DMS114 treated with DMSO at 0.1 percent for 48 hours (cell line): ENCODE measurements at regions not wholly inside any gene's neighbourhood (a gene's known extent, or its start where the extent isn't known, plus 50 kb on each side); places are given as distances from the start of the nearest gene placed in this dataset.
"Not testable (repeated sequence)": the region's sequence is repeated elsewhere in the genome, so short reads cannot be mapped to it uniquely, and the experiment has no call there.

Experiments
- DNase-seq: peaks from one replicate; lab custom pipeline; 2025; ENCODE audit not compliant: unreplicated experiment; lab: John Stamatoyannopoulos, UW

GRCh38 chr4:67333664-67334063 is 211.6 kb downstream of the CENPC start:
- no peak for DNase-seq

DNA sequence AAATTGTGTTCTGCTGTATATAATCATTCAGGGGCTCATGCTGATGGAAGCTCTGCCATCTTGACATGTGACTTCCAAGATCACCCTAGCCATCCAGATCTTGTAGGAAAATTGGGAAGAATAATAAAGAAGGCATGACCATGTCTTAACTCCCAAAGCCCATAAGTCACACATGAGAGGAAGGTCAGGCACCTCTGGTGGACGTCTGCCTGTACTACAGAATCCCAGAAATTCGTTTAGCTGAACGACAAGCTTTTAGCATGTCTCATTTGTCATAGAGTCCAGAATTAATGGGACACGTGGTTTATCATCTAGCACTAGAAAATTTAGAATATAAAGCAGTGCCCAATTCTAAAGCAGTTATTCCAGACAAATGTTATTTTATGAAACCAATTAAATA is 212.7 kb downstream of the CENPC start:
- DNase-seq, result no peak

DNA sequence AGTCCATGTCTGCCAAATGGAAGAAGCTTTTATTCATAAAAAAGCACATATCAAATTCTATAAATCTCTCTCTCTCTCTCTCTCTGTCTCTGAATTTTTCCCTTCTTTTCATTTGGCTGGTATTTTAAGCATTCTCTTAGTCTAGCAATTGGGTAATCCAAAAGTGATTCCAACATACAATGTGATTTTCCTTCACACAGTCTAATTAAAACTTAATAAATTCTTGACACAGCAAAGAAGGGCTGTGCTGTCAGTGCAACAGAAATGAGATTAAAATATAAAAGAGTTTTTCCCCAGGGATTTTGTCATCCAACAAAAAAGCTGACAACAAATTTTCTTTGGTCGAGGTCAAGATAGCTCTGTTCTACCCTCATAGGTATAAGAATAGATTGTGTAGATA is 216.9 kb downstream of the CENPC start:
- DNase-seq, result no peak

DNA sequence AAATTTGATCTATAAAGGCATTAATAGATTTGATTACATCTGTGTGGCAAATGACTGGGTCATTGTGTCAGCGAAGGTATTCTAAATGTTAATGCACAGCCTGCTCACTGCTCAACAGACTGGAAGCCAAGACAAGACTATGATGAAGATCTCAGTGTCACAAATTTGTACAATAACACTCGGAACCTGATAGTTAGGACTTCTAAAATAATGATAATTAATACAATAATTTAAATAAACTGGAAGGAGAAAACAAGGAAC is 217.4 kb downstream of the CENPC start:
- no peak for DNase-seq

DNA sequence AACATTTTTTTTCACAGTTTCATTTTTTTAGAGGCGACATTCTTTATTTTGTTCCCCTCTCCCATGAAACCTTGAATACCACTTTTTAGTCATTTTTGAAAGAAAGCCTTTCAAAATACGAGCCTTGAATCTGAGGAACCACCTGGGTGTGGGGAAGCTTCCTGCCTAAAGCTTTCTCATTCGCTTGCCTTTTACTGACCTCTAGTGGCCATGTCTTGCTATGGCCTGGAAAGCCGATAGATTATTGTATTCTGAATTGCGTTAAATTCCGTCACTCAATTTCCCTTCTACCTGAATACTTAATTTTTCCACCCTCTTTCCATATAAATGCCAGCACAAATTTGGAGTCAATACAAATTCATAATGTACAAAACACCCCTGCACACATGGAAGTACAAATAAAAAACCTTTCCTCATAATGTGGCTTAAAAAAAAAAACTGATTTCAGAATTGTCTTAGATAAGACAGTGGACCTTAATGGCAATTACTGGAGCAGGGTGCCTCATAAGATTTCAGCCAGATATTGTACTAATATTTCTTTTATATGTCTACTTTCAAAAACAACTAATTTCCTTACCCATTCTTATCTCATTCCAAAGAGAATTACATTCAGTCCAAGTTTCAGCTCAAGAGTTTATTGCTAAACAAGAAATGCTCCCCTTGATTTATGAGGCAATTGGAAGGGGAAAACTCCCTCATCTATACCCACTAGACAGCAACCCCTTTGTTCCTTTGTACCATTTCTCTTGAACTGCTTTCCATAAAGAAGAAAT is 217.9 kb downstream of the CENPC start:
- peak; percentile 3 for DNase-seq

DNA sequence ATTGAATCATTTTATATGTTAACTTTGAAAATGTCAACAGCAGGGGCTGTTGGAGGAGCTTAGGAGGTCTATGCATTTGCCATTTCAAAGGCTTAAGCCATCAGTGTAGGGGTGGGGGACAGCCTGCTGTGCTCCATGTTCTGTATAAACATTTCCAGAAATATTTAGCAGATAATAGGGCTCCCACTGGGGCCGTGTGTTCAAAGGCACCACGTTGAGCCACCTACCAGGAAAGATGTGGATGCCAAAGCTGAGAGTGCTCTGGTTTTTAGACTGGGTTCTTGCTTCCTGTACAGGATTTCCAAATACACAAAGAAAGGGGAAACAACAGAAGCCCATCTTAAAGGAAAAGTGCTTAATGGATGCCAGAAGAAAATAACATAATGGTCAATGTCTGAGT is 219.5 kb downstream of the CENPC start:
- no peak for DNase-seq

DNA sequence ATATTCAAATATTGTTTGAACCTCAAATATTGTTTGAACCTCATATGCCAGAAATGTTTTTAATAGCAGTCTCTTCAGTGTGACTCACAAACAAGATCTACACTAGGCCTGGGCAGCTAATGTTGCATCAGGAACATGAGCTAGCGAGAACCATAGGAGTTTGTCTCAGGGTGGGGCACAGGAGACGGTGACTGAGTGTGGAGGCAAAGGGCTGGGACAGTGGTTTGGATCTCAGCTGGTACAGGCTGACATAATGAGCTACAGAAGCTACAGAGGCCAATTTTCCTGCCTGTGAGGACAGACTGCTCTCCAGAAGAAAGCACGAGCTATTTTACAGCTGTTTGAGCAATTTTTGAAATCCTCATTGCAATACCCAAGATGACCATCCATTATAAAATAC is 224.7 kb downstream of the CENPC start:
- no peak for DNase-seq

DNA sequence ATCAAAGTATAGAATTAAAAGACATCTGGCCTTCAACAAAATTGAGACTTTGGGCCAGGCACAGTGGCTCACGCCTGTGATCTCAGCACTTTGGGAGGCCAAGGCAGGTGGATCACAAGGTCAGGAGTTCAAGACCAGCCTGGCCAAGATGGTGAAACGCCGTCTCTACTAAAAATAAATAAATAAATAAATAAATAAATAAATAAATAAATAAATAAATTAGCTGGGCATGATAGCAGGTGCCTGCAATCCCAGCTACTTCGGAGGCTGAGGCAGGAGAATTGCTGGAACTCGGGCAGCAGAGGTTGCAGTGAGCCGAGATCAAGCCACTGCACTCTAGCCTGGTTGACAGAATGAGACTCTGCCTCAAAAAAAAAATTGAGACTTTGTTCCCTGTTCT is 225.7 kb downstream of the CENPC start:
- not testable (repeated sequence) for DNase-seq

DNA sequence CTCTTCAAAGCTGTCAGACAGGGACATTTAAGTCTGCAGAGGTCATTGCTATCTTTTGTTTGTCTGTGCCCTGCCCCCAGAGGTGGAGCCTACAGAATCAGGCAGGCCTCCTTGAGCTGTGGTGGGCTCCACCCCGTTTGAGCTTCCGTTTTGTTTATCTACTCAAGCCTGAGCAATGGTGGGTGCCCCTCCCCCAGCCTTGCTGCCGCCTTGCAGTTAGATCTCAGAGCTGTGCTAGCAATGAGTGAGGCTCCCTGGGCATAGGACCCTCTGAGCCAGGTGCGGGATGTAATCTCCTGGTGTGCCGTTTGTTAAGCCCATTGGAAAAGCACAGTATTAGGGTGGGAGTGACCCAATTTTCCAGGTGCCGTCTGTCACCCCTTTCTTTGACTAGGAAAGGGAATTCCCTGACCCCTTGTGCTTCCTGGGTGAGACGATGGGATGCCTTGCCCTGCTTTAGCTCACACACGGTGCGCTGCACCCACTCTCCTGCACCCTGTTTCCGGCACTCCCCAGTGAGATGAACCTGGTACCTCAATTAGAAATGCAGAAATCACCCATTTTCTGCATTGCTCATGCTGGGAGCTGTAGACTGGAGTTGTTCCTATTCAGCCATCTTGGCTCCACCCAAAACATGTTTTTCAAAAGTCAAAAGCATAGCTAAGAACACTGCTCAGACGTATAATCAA is 244.7 kb downstream of the CENPC start:
- DNase-seq, result not testable (repeated sequence)

- no peak for DNase-seq
These were observed 252.7 kb downstream of the CENPC start for GRCh38 chr4:67292636-67293035.

- no peak for DNase-seq
These were observed 253.3 kb downstream of the CENPC start for GRCh38 chr4:67292045-67292444.

DNA sequence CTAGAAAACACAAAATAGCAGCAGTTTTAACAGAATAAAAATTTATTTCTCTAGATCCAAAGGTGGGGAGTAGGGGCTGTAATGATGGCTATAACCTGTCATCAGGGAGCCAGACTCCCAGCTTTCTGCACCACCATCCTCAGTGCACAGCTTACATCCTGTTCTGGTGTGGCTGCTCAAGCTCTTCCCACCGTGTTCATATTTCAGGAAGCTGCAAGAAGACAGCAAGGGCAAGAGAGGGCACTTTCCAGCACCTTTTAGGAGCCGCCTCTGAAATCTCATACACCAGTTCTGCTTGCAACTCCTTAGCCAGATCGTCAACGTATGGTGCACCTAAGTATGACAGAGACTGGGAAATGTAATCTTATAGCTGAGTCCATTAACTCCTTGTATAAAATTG is 253.7 kb downstream of the CENPC start:
- DNase-seq, result no peak

GRCh38 chr4:67288964-67289363 is 256.3 kb downstream of the CENPC start:
- DNase-seq, result no peak

DNA sequence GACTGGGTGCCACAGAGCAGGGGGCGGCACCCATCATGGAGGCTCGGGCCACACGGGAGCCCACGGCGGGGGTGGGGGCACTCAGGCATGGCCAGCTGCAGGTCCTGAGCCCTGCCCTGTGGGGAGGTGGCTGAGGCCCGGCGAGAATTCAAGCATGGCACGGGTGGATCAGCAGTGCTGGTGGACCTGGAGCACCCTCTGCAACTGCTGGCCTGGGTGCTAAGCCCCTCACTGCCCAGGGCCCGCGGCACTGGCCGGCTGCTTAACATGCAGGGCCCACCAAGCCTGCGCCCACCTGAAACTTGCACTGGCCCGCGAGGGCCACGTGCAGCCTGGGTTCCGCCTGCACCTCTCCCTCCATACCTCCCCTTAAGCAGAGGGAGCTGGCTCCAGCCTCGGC is 258.6 kb downstream of the CENPC start:
- no peak for DNase-seq

GRCh38 chr4:67282749-67283148 is 262.6 kb downstream of the CENPC start:
- no peak for DNase-seq

DNA sequence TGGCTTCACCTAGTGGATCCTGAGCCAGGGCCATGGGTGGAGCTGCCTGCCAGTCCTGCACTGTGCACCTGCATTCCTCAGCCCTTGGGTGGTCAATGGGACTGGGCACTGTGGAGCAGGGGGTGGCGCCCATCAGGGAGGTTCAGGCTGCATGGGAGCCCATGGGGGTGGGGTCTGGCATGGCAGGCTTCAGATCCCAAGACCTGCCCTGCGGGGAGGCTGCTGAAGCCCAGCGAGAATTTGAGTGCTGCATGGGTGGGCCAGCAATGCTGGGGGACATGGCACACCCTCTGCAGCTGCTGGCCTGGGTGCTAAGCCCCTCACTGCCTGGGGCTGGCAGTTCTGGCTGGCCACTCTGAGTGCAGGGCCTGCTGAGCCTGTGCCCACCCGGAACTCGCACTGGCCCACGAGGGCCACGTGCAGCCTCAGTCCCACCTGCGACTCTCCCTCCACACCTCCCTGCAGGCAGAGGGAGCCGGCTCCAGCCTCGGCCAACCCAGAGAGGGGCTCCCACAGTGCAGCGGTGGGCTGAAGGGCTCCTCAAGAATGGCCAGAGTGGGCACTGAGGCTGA is 270.0 kb downstream of the CENPC start:
- DNase-seq, result no peak

GRCh38 chr4:67274671-67275070 is 270.6 kb downstream of the CENPC start:
- DNase-seq, result not testable (repeated sequence)

DNA sequence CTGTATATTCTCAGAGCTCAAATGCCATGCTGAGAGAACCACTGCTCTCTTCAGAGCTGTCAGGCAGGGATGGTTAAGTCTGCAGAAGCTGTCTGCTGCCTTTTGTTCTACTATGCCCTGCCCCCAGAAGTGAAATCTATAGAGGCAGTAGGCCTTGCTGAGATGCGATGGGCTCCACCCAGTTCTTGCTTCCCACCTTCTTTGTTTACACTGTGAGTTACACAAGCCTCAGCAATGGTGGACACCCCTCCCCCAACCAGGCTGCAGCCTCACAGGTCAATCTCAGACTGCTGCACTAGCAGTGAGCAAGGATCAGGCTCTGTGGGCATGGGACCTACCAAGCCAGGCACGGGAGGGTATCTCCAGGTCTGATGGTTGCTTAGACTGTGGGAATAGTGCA is 271.6 kb downstream of the CENPC start:
- DNase-seq, result no peak

DNA sequence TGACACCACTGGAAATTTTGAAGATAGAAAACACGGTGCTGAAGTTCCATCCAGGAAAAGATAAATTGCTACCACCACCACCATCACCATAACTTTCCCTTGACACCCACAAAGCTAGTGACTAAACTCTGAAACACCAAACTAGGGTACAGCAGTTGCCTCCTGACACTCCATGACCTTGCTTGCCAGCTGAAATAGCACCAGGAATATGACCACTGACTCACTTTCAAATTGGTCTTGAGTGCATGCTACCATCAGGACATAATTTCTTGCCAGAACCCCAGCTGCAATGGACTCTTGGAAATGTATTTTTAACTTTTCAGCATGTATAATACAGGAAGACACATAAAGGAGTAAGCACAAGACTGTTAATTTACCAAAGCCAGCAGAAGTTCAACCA is 283.3 kb downstream of the CENPC start:
- DNase-seq, result no peak

DNA sequence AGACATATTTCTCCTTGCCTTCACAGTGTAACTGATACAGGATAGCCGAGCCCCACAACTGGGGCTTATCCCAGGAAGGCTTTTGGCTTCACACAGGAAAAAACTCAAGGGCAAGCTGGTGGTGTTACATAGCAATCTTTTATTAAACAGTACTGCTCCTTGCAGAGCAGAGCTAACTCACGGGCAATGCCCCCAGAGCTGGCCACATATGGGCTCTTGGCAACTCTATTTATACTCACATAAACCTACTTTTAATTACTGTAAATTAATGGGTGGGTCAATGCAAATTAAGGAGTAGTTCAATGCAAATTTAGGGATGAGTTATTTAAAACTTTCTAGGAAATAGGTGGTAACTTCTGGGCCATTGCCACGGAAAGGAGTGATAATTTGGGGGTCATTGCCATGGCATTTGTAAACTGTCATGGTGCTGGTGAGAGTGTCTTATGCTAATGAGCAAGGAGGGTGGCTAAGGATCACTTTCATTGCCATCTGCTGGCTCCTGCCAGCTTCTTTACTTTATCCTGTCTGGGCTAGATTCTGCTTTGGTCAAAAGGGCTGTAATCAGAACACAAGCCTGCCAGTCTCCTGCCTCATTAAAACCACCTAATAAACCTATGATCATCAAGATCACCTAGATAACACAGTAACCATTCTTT is 288.8 kb downstream of the CENPC start:
- no peak for DNase-seq

GRCh38 chr4:67250131-67250896 is 295.0 kb downstream of the CENPC start:
- no peak for DNase-seq
